ENCODE measurements at regions not wholly inside any gene's neighbourhood (a gene's known extent, or its start where the extent isn't known, plus 50 kb on each side); places are given as distances from the start of the nearest gene placed in this dataset.
"Not testable (repeated sequence)": the region's sequence is repeated elsewhere in the genome, so short reads cannot be mapped to it uniquely, and the experiment has no call there.

GRCh38 chr15:77864211-77865105 is 213.1 kb downstream of the TBC1D2B start:
- DNase-seq (ENCODE audit: low spot score) (no peak), FAIRE-seq (no peak)

GRCh38 chr15:77863491-77864105 is 213.9 kb downstream of the TBC1D2B start:
- DNase-seq (ENCODE audit: low spot score) (no peak), FAIRE-seq (no peak)

- FAIRE-seq (no peak), DNase-seq (ENCODE audit: low spot score) (no peak)
Observed at GRCh38 chr15:77862651-77863104, 214.8 kb downstream of the TBC1D2B start.

- not testable (repeated sequence) for DNase-seq (ENCODE audit: low spot score); FAIRE-seq
Observed at GRCh38 chr15:77861997-77862635, 215.4 kb downstream of the TBC1D2B start.

- FAIRE-seq (no peak), DNase-seq (ENCODE audit: low spot score) (no peak)
Observed at GRCh38 chr15:77860071-77860691, 217.3 kb downstream of the TBC1D2B start.

- FAIRE-seq (no peak), DNase-seq (ENCODE audit: low spot score) (no peak)
Observed at GRCh38 chr15:77859491-77860060, 217.9 kb downstream of the TBC1D2B start.

- FAIRE-seq (no peak), DNase-seq (ENCODE audit: low spot score) (no peak)
Observed at GRCh38 chr15:77858792-77859490, 218.6 kb downstream of the TBC1D2B start.

GRCh38 chr15:77857419-77857818 is 220.1 kb downstream of the TBC1D2B start:
- FAIRE-seq (no peak), DNase-seq (ENCODE audit: low spot score) (no peak)

- DNase-seq (ENCODE audit: low spot score) = no peak
- FAIRE-seq = no peak
Observed at GRCh38 chr15:77856705-77857346, 220.7 kb downstream of the TBC1D2B start.

- DNase-seq (ENCODE audit: low spot score) (no peak), FAIRE-seq (no peak)
Observed at GRCh38 chr15:77855871-77856270, 221.6 kb downstream of the TBC1D2B start.

GRCh38 chr15:77854980-77855379 is 222.3 kb upstream of the LINGO1 start:
- FAIRE-seq = no peak
- no peak for DNase-seq (ENCODE audit: low spot score)

GRCh38 chr15:77853910-77854309 is 221.2 kb upstream of the LINGO1 start:
- no peak for DNase-seq (ENCODE audit: low spot score)
- no peak for FAIRE-seq

GRCh38 chr15:77853008-77853328 is 220.3 kb upstream of the LINGO1 start:
- no peak for DNase-seq (ENCODE audit: low spot score)
- no peak for FAIRE-seq

GRCh38 chr15:77852241-77853007 is 219.7 kb upstream of the LINGO1 start:
- DNase-seq (ENCODE audit: low spot score) = no peak
- no peak for FAIRE-seq

- peak; percentile 74 for FAIRE-seq
Observed at GRCh38 chr15:77851691-77852090, 219.0 kb upstream of the LINGO1 start.

GRCh38 chr15:77851086-77851485 is 218.4 kb upstream of the LINGO1 start:
- DNase-seq (ENCODE audit: low spot score) (no peak), FAIRE-seq (no peak)

More at GRCh38 chr15:77851691-77852090, 219.0 kb upstream of the LINGO1 start:
- DNase-seq (ENCODE audit: low spot score) = peak; percentile 69

GRCh38 chr15:77846986-77847385 is 214.3 kb upstream of the LINGO1 start:
- DNase-seq (ENCODE audit: low spot score) = no peak
- FAIRE-seq = no peak

- FAIRE-seq = no peak
- DNase-seq (ENCODE audit: low spot score) = no peak
Observed at GRCh38 chr15:77846360-77846759, 213.6 kb upstream of the LINGO1 start.

GRCh38 chr15:77844798-77845446 is 212.2 kb upstream of the LINGO1 start:
- FAIRE-seq = no peak
- DNase-seq (ENCODE audit: low spot score) = no peak

Data from RCC 7860 (cell line).